H1 (cell line): ENCODE measurements at regions not wholly inside any gene's neighbourhood (a gene's known extent, or its start where the extent isn't known, plus 50 kb on each side); places are given as distances from the start of the nearest gene placed in this dataset.

ENCODE experiments used
- ASH2L ChIP-seq: fragments of 200-600, 300-600 bp; sonication (generic); IDR thresholded peaks from one replicate; pipeline ENCODE4 v1.7.1; 2017; ENCODE audit warnings: low read length
- CBX5 ChIP-seq: fragments of 300-800, 300-1000 bp; sonication (generic); IDR thresholded peaks from 2 replicates; pipeline ENCODE4 v1.7.1; 2016; ENCODE audit warnings: antibody characterized with exemption, low read length, low read depth
- CEBPB ChIP-seq: IDR thresholded peaks from 2 replicates; pipeline ENCODE4 v1.6.1; 2012; ENCODE audit warnings: low read depth, low read length
- CHD2 ChIP-seq: IDR thresholded peaks from 2 replicates; pipeline ENCODE4 v1.6.1; 2012; ENCODE audit warnings: low read length, improper control_type of control experiment
- HDAC2 ChIP-seq, 2 experiments: fragments of 300-600 bp in 1 of 2; sonication (generic) in 1 of 2; IDR thresholded peaks; 2 replicates each; pipeline ENCODE4 v1.6.1; 2011 to 2012; ENCODE audit warnings: low read depth in 2 of 2, low read length in 2 of 2, mild to moderate bottlenecking in 2 of 2, moderate library complexity in 2 of 2, borderline replicate concordance in 1 of 2, inconsistent platforms in 1 of 2
- NANOG ChIP-seq: IDR thresholded peaks from 2 replicates; pipeline ENCODE4 v1.6.1; 2011; ENCODE audit warnings: low read length, low read depth, mild to moderate bottlenecking, inconsistent platforms; ENCODE audit not compliant: insufficient read depth, poor library complexity, severe bottlenecking
- NRF1 ChIP-seq: IDR thresholded peaks from 2 replicates; pipeline ENCODE4 v1.6.1; 2011; ENCODE audit warnings: mild to moderate bottlenecking, low read depth, low read length, improper control_type of control experiment
- RAD21 ChIP-seq, 2 experiments: IDR thresholded peaks in 1 of 2; conservative IDR thresholded peaks in 1 of 2; 2 replicates each; pipeline ENCODE4 v1.6.1; 2011; ENCODE audit warnings: low read depth in 2 of 2, low read length in 2 of 2, improper control_type of control experiment in 1 of 2, inconsistent platforms in 1 of 2, mild to moderate bottlenecking in 1 of 2, moderate library complexity in 1 of 2
- SIN3A ChIP-seq, 2 experiments: IDR thresholded peaks in 1 of 2; conservative IDR thresholded peaks in 1 of 2; 2 replicates each; pipeline ENCODE4 v1.6.1; 2011 to 2012; ENCODE audit warnings: low read length in 2 of 2, improper control_type of control experiment in 1 of 2, low read depth in 1 of 2, mild to moderate bottlenecking in 1 of 2
- SIX5 ChIP-seq: IDR thresholded peaks from 2 replicates; pipeline ENCODE4 v1.6.1; 2011; ENCODE audit warnings: mild to moderate bottlenecking, low read depth, low read length
- SP2 ChIP-seq: IDR thresholded peaks from 2 replicates; pipeline ENCODE4 v1.6.1; 2012; ENCODE audit warnings: mild to moderate bottlenecking, low read length, inconsistent platforms
- SP4 ChIP-seq: IDR thresholded peaks from 2 replicates; pipeline ENCODE4 v1.6.1; 2012; ENCODE audit warnings: low read length, inconsistent platforms
- TBP ChIP-seq: IDR thresholded peaks from 2 replicates; pipeline ENCODE4 v1.6.1; 2011; ENCODE audit warnings: low read depth, low read length, improper control_type of control experiment
- YY1 ChIP-seq: IDR thresholded peaks from 2 replicates; pipeline ENCODE4 v1.6.1; 2011; ENCODE audit warnings: low read depth, mild to moderate bottlenecking, low read length
- TF ChIP-seq, protein P1 (sequence below), 3 experiments: IDR thresholded peaks; 1 replicate in 2 of 3; 2 replicates in 1 of 3; pipeline versions ENCODE4 v1.5.1 to v1.6.1; 2011; ENCODE audit warnings: low read length in 3 of 3, mild to moderate bottlenecking in 3 of 3, inconsistent platforms in 2 of 3, low read depth in 1 of 3, moderate library complexity in 1 of 3; ENCODE audit not compliant: insufficient read depth in 1 of 3; ENCODE audit errors: control extremely low read depth in 1 of 3
- TF ChIP-seq, protein P2 (sequence below): IDR thresholded peaks from 2 replicates; pipeline ENCODE4 v1.6.1; 2012; ENCODE audit warnings: low read length, inconsistent platforms

DNA sequence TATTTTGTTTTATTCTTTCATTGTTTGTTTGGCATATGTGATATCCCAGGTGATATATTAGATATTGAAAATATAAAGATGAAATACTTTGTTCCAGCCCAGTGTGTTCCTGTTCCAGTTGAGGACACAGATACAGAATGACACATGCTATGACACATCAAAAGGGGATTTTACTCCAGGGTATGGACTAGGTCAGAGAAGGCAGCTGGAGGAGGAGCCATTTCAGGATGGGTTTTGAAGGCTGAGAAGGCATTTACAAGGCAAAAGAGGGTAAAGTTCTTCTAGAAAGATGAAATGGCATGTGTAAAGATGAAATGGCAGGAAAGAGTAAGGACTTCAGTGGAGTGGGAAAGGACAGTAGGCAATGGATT, 163.8 kb downstream of the ZIC1 start (continued):
- TF ChIP-seq HDAC2 (IDR thresholded peaks at IDR 0.05; ENCODE audit: borderline replicate concordance in 1 of 2, low read depth in 2 of 2, low read length in 2 of 2) (no peak), ASH2L (no peak), CHD2 (no peak), SP2 (no peak), RAD21 (IDR thresholded peaks at IDR 0.05 in 1 of 2, conservative IDR thresholded peaks at IDR 0.05 in 1 of 2; ENCODE audit: low read depth in 2 of 2, low read length in 2 of 2) (no peak), TBP (no peak), CEBPB (no peak), SIN3A (conservative IDR thresholded peaks at IDR 0.05 in 1 of 2, IDR thresholded peaks at IDR 0.05 in 1 of 2; ENCODE audit: low read depth in 1 of 2, low read length in 2 of 2) (no peak), NANOG (no peak), SIX5 (no peak), NRF1 (no peak), CBX5 (no peak), SP4 (no peak), YY1 (no peak)
- TF ChIP-seq, protein P1, sequence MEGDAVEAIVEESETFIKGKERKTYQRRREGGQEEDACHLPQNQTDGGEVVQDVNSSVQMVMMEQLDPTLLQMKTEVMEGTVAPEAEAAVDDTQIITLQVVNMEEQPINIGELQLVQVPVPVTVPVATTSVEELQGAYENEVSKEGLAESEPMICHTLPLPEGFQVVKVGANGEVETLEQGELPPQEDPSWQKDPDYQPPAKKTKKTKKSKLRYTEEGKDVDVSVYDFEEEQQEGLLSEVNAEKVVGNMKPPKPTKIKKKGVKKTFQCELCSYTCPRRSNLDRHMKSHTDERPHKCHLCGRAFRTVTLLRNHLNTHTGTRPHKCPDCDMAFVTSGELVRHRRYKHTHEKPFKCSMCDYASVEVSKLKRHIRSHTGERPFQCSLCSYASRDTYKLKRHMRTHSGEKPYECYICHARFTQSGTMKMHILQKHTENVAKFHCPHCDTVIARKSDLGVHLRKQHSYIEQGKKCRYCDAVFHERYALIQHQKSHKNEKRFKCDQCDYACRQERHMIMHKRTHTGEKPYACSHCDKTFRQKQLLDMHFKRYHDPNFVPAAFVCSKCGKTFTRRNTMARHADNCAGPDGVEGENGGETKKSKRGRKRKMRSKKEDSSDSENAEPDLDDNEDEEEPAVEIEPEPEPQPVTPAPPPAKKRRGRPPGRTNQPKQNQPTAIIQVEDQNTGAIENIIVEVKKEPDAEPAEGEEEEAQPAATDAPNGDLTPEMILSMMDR (IDR thresholded peaks at IDR 0.05; ENCODE audit: control extremely low read depth in 1 of 3, insufficient read depth in 1 of 3, low read depth in 1 of 3, low read length in 3 of 3): no peak
- TF ChIP-seq, protein P2, sequence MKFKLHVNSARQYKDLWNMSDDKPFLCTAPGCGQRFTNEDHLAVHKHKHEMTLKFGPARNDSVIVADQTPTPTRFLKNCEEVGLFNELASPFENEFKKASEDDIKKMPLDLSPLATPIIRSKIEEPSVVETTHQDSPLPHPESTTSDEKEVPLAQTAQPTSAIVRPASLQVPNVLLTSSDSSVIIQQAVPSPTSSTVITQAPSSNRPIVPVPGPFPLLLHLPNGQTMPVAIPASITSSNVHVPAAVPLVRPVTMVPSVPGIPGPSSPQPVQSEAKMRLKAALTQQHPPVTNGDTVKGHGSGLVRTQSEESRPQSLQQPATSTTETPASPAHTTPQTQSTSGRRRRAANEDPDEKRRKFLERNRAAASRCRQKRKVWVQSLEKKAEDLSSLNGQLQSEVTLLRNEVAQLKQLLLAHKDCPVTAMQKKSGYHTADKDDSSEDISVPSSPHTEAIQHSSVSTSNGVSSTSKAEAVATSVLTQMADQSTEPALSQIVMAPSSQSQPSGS: no peak
